ENCODE measurements at regions not wholly inside any gene's neighbourhood (a gene's known extent, or its start where the extent isn't known, plus 50 kb on each side); places are given as distances from the start of the nearest gene placed in this dataset.
"Not testable (repeated sequence)": the region's sequence is repeated elsewhere in the genome, so short reads cannot be mapped to it uniquely, and the experiment has no call there.

DNA sequence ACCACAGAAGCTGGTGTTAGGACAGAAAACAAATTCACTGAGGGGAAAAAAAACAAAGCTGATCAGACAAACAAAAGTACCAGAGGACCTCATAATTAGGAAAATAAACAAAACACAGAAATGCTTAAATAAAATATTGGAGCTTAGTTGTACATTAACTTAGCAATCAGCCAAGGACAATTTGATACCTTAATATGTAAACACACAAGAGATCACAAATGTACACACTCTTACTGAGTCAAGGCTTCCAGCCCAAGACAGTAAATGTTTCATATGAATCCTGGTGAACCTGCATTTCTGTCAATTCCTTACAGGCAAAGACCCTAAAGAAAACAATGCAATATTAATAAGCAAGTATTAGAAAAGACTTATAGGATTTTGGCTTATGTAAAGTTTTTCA is 62.0 kb upstream of the SPTLC3 start:
- H3K9me3 Mint-ChIP-seq = no peaks in the 10 kb centered on the region
- H3K27me3 Mint-ChIP-seq = no peaks in the 10 kb centered on the region
- no peaks in the 10 kb centered on the region for H3K4me1 Mint-ChIP-seq
- no peaks in the 10 kb centered on the region for H3K9me3 ChIP-seq (ENCODE audit: control insufficient read depth in 2 of 3, low read length in 3 of 3)
- no peak overlapping the region for H3K27ac Mint-ChIP-seq
- intact Hi-C loops (cut with micrococcal nuclease) = no loop called here
- H3K4me3 Mint-ChIP-seq = no peak overlapping the region
- H3K36me3 ChIP-seq (ENCODE audit: control insufficient read depth in 2 of 3, insufficient read depth in 3 of 3, low read length in 3 of 3) = no peaks in the 10 kb centered on the region
- no peaks in the 10 kb centered on the region for H3K27me3 ChIP-seq (ENCODE audit: control insufficient read depth in 2 of 2, insufficient read depth in 2 of 2, low read length in 2 of 2)
- H3K4me3 ChIP-seq (ENCODE audit: low read length) = no peak overlapping the region
- no peak overlapping the region for H3K27ac ChIP-seq (ENCODE audit: low read depth, low read length)
- ATAC-seq (no peak), DNase-seq (no peak)
- CTCF ChIA-PET = no interaction called here
- no peaks in the 10 kb centered on the region for H3K36me3 Mint-ChIP-seq
- POLR2A ChIA-PET = no interaction called here
- no peaks in the 10 kb centered on the region for H3K4me1 ChIP-seq (ENCODE audit: control insufficient read depth in 2 of 2, insufficient read depth in 2 of 2, low read length in 2 of 2)

DNA sequence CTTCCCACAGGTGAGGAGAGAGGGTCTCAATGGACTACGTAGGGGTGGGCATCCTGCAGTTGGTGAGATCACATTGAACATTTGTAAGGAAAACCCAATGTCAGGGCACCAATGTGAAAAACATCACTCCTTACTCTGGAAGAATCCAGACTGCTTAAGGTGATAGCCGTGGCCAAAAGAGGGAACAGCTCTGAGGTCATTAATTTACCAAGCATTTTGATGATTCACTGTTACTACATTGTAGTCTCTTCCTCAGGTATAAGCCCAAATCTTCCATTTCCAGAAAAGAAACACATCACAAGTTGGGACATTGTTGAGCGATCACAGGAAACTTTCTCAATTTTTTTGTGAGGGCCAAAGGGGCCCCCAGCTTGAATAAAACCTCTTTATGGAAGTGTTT is 61.1 kb upstream of the SPTLC3 start:
- ATAC-seq (no peak), DNase-seq (no peak)
- H3K27ac ChIP-seq (ENCODE audit: low read depth, low read length) = no peak overlapping the region
- intact Hi-C loops (cut with micrococcal nuclease) = no loop called here
- Mint-ChIP-seq H3K27me3 (no peaks in the 10 kb centered on the region), H3K4me3 (no peak overlapping the region), H3K4me1 (no peaks in the 10 kb centered on the region), H3K9me3 (no peaks in the 10 kb centered on the region), H3K36me3 (no peaks in the 10 kb centered on the region), H3K27ac (no peak overlapping the region)
- ChIA-PET POLR2A (no interaction called here), CTCF (no interaction called here)
- H3K4me3 ChIP-seq (ENCODE audit: low read length) = no peak overlapping the region
- no peaks in the 10 kb centered on the region for H3K36me3 ChIP-seq (ENCODE audit: control insufficient read depth in 2 of 3, insufficient read depth in 3 of 3, low read length in 3 of 3)
- H3K4me1 ChIP-seq (ENCODE audit: control insufficient read depth in 2 of 2, insufficient read depth in 2 of 2, low read length in 2 of 2) = no peaks in the 10 kb centered on the region
- no peaks in the 10 kb centered on the region for H3K9me3 ChIP-seq (ENCODE audit: control insufficient read depth in 2 of 3, low read length in 3 of 3)
- H3K27me3 ChIP-seq (ENCODE audit: control insufficient read depth in 2 of 2, insufficient read depth in 2 of 2, low read length in 2 of 2) = no peaks in the 10 kb centered on the region

DNA sequence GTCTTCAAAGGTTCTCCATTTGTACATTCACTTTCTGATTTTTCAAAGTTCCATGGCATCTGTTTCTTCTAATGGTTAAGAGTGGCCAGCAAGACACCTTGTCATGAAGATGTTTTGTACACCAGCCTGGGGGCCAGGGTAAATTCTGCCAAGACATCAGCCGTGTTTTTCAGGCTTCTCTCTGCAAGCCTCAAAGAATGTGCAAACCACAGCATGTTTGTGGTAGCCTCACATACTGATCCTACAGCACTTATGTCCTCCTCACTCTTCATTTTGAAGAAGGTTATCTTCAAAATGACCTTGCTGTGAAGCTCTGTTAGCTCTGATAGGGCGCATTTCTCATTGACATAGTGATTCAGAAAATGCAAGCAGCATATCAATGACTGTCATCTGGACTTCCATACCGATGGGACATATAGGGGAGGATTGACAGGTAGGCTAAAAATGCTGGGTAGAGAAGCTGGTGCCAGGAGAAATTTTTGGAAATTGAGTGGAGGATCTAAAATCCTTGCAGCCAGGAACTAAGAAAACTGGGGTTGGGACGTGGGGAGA is 59.3 kb upstream of the SPTLC3 start:
- Mint-ChIP-seq H3K4me1 (no peaks in the 10 kb centered on the region), H3K4me3 (no peak overlapping the region), H3K27ac (no peak overlapping the region), H3K36me3 (no peaks in the 10 kb centered on the region), H3K9me3 (no peaks in the 10 kb centered on the region), H3K27me3 (no peaks in the 10 kb centered on the region)
- no peak for DNase-seq
- H3K27me3 ChIP-seq (ENCODE audit: control insufficient read depth in 2 of 2, insufficient read depth in 2 of 2, low read length in 2 of 2) = no peaks in the 10 kb centered on the region
- no peak for ATAC-seq
- no peaks in the 10 kb centered on the region for H3K9me3 ChIP-seq (ENCODE audit: control insufficient read depth in 2 of 3, low read length in 3 of 3)
- POLR2A ChIA-PET = no interaction called here
- no peak overlapping the region for H3K27ac ChIP-seq (ENCODE audit: low read depth, low read length)
- H3K36me3 ChIP-seq (ENCODE audit: control insufficient read depth in 2 of 3, insufficient read depth in 3 of 3, low read length in 3 of 3) = no peaks in the 10 kb centered on the region
- intact Hi-C loops (cut with micrococcal nuclease) = no loop called here
- no peaks in the 10 kb centered on the region for H3K4me1 ChIP-seq (ENCODE audit: control insufficient read depth in 2 of 2, insufficient read depth in 2 of 2, low read length in 2 of 2)
- CTCF ChIA-PET = no interaction called here
- no peak overlapping the region for H3K4me3 ChIP-seq (ENCODE audit: low read length)

DNA sequence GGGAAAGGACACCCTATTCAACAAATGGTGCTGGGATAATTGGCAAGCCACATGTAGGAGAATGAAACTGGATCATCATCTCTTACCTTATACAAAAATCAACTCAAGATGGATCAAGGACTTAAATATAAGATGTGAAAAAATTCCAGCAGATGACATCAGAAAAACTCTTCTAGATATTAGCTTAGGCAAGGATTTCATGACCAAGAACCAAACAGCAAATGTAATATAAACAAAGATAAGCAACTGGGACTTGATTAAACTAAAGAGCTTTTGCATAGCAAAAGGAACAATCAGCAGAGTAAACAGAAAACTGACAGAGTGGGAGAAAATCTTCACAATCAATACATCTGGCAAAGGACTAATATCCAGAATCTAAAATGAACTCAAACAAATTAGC is 54.5 kb upstream of the SPTLC3 start:
- H3K27ac ChIP-seq (ENCODE audit: low read depth, low read length); H3K4me1 Mint-ChIP-seq; H3K27me3 Mint-ChIP-seq; intact Hi-C loops (cut with micrococcal nuclease); H3K9me3 ChIP-seq (ENCODE audit: control insufficient read depth in 2 of 3, low read length in 3 of 3); H3K4me3 Mint-ChIP-seq; H3K36me3 ChIP-seq (ENCODE audit: control insufficient read depth in 2 of 3, insufficient read depth in 3 of 3, low read length in 3 of 3); H3K4me1 ChIP-seq (ENCODE audit: control insufficient read depth in 2 of 2, insufficient read depth in 2 of 2, low read length in 2 of 2); H3K36me3 Mint-ChIP-seq; DNase-seq; H3K9me3 Mint-ChIP-seq; H3K27me3 ChIP-seq (ENCODE audit: control insufficient read depth in 2 of 2, insufficient read depth in 2 of 2, low read length in 2 of 2); CTCF ChIA-PET; H3K4me3 ChIP-seq (ENCODE audit: low read length); ATAC-seq; H3K27ac Mint-ChIP-seq: not testable (repeated sequence)
- POLR2A ChIA-PET = interaction anchor here (0.6 kb wide), 1 partner anchor 873 kb away, joined by 3 read pairs; no protein-coding TSS in a partner anchor

DNA sequence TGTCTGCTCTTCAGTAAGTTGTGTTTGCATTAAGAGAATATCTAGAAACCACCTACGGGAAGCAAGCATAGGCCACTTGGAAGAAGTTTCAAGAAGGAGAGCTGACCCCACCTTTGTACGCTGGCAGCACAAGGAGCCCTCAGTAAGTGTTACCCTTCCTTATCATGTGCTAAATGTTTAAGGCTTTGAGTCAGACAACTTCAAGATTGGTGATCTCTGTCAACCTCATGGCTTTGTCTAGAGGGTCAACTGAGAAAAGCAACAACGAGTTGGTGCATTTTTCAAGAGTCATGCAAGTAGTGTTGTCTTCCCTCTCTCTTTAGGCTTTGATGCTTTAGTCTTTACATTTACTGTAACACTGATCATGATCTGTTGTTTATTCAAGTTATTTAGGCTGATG is 53.2 kb upstream of the SPTLC3 start:
- Histone ChIP-seq H3K36me3 (ENCODE audit: control insufficient read depth in 2 of 3, insufficient read depth in 3 of 3, low read length in 3 of 3) (no peaks in the 10 kb centered on the region), H3K9me3 (ENCODE audit: control insufficient read depth in 2 of 3, low read length in 3 of 3) (no peaks in the 10 kb centered on the region), H3K27ac (ENCODE audit: low read depth, low read length) (no peak overlapping the region), H3K4me3 (ENCODE audit: low read length) (no peak overlapping the region), H3K4me1 (ENCODE audit: control insufficient read depth in 2 of 2, insufficient read depth in 2 of 2, low read length in 2 of 2) (no peaks in the 10 kb centered on the region), H3K27me3 (ENCODE audit: control insufficient read depth in 2 of 2, insufficient read depth in 2 of 2, low read length in 2 of 2) (no peaks in the 10 kb centered on the region)
- ATAC-seq (no peak), DNase-seq (no peak)
- Mint-ChIP-seq H3K36me3 (no peaks in the 10 kb centered on the region), H3K27ac (no peak overlapping the region), H3K27me3 (peaks cover 0 to 15% (median 2%) of the 10 kb centered on the region in 5 donors), H3K4me3 (no peak overlapping the region), H3K4me1 (no peaks in the 10 kb centered on the region), H3K9me3 (peaks cover 0 to 2% (median 0%) of the 10 kb centered on the region in 11 donors)
- intact Hi-C loops (cut with micrococcal nuclease) = no loop called here
- ChIA-PET CTCF (no interaction called here), POLR2A (no interaction called here)

DNA sequence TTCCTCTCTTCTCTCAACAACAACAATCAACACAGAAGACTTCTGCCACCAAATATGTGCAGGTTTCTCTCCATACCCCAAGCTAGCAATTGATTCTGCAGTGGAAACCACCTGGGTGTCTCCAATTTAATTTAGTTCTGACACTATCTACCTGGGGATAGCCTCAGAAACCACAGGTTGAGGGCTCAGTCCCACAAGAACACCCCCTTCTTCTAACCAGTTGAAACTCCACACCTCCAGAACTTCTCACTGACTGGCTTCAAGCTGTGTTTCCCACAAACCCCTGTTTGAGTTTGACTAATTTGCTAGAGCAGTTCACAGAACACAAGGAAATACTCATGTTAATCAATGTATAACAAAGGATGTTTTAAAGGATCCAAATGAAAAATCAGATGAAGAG is 52.5 kb upstream of the SPTLC3 start:
- intact Hi-C loops (cut with micrococcal nuclease) = no loop called here
- Mint-ChIP-seq H3K27me3 (peaks cover 0 to 15% (median 2%) of the 10 kb centered on the region in 5 donors), H3K4me1 (no peaks in the 10 kb centered on the region), H3K27ac (no peak overlapping the region), H3K9me3 (peaks cover 0 to 2% (median 0%) of the 10 kb centered on the region in 11 donors), H3K4me3 (no peak overlapping the region), H3K36me3 (no peaks in the 10 kb centered on the region)
- H3K9me3 ChIP-seq (ENCODE audit: control insufficient read depth in 2 of 3, low read length in 3 of 3) = no peaks in the 10 kb centered on the region
- ATAC-seq = no peak
- no peak for DNase-seq
- no peaks in the 10 kb centered on the region for H3K4me1 ChIP-seq (ENCODE audit: control insufficient read depth in 2 of 2, insufficient read depth in 2 of 2, low read length in 2 of 2)
- ChIA-PET CTCF (no interaction called here), POLR2A (no interaction called here)
- H3K27me3 ChIP-seq (ENCODE audit: control insufficient read depth in 2 of 2, insufficient read depth in 2 of 2, low read length in 2 of 2) = no peaks in the 10 kb centered on the region
- H3K36me3 ChIP-seq (ENCODE audit: control insufficient read depth in 2 of 3, insufficient read depth in 3 of 3, low read length in 3 of 3) = no peaks in the 10 kb centered on the region
- H3K27ac ChIP-seq (ENCODE audit: low read depth, low read length) = no peak overlapping the region
- H3K4me3 ChIP-seq (ENCODE audit: low read length) = no peak overlapping the region

DNA sequence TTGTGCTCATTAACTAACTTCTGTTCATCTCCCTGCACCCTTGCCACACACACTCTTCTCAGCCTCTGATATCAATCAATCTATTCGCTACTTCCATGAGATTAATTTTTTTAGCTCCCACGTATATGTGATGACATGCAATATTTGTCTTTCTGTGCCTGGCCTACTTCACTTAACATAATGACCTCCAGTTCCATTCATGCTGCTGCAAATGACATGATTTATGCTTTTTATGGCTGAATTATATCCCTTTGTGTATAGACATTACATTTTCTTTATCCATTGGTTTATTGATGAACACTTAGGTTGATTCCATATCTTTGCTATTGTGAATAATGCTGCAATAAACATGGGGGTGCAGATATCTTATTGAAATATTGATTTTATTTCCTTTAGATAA is 50.8 kb upstream of the SPTLC3 start:
- Mint-ChIP-seq H3K27ac (no peak overlapping the region), H3K9me3 (peaks cover 0 to 2% (median 0%) of the 10 kb centered on the region in 11 donors), H3K4me3 (no peak overlapping the region), H3K27me3 (peaks cover 0 to 15% (median 2%) of the 10 kb centered on the region in 5 donors), H3K36me3 (no peaks in the 10 kb centered on the region), H3K4me1 (no peaks in the 10 kb centered on the region)
- DNase-seq (no peak), ATAC-seq (no peak)
- ChIA-PET POLR2A (no interaction called here), CTCF (no interaction called here)
- Histone ChIP-seq H3K27ac (ENCODE audit: low read depth, low read length) (no peak overlapping the region), H3K9me3 (ENCODE audit: control insufficient read depth in 2 of 3, low read length in 3 of 3) (no peaks in the 10 kb centered on the region), H3K36me3 (ENCODE audit: control insufficient read depth in 2 of 3, insufficient read depth in 3 of 3, low read length in 3 of 3) (no peaks in the 10 kb centered on the region), H3K27me3 (ENCODE audit: control insufficient read depth in 2 of 2, insufficient read depth in 2 of 2, low read length in 2 of 2) (no peaks in the 10 kb centered on the region), H3K4me3 (ENCODE audit: low read length) (no peak overlapping the region), H3K4me1 (ENCODE audit: control insufficient read depth in 2 of 2, insufficient read depth in 2 of 2, low read length in 2 of 2) (no peaks in the 10 kb centered on the region)
- intact Hi-C loops (cut with micrococcal nuclease) = no loop called here

Measured in naive thymus-derived CD4-positive, alpha-beta T cell (primary cell).